Mesothelial cell of epicardium (in vitro differentiated cells): ENCODE measurements at regions not wholly inside any gene's neighbourhood (a gene's known extent, or its start where the extent isn't known, plus 50 kb on each side); places are given as distances from the start of the nearest gene placed in this dataset.

Experiments used
- DNase-seq, 2 experiments: peaks; one replicate each; pipeline ENCODE4 v3.0.0; 2021; ENCODE audit warnings: low spot score in 2 of 2; ENCODE audit not compliant: unreplicated experiment in 2 of 2
- H3K27ac Mint-ChIP-seq: 2 replicates; pipeline ENCODE4 v1.8.0; 2021; ENCODE audit warnings: mixed read lengths
- H3K27me3 Mint-ChIP-seq: 2 replicates; pipeline ENCODE4 v1.8.0; 2021; ENCODE audit warnings: low read depth, mixed read lengths
- H3K36me3 Mint-ChIP-seq: 2 replicates; pipeline ENCODE4 v1.8.0; 2021; ENCODE audit warnings: mixed read lengths
- H3K4me1 Mint-ChIP-seq: 2 replicates; pipeline ENCODE4 v1.8.0; 2021; ENCODE audit warnings: mixed read lengths
- H3K4me3 Mint-ChIP-seq: 2 replicates; pipeline ENCODE4 v1.8.0; 2021; ENCODE audit warnings: mild to moderate bottlenecking, moderate library complexity, mixed read lengths
- H3K9me3 Mint-ChIP-seq: 2 replicates; pipeline ENCODE4 v1.8.0; 2021; ENCODE audit warnings: mixed read lengths
- CTCF ChIP-seq: fragments of 200-600 bp; sonication (generic); IDR thresholded peaks from one replicate; pipeline ENCODE4 v1.5.0; 2021; ENCODE audit warnings: antibody characterized with exemption; ENCODE audit not compliant: unreplicated experiment

GRCh38 chr2:8081130-8081529, 600.7 kb upstream of the ID2 start:
- H3K36me3 Mint-ChIP-seq, result peaks cover 2% of the 10 kb centered on the region
- no peak for TF ChIP-seq CTCF
- H3K4me3 Mint-ChIP-seq, result no peak overlapping the region
- peaks cover 4% of the 10 kb centered on the region for H3K27me3 Mint-ChIP-seq
- DNase-seq, result no peak
- H3K27ac Mint-ChIP-seq, result no peak overlapping the region
- peaks cover 17% of the 10 kb centered on the region for H3K9me3 Mint-ChIP-seq
- H3K4me1 Mint-ChIP-seq, result no peaks in the 10 kb centered on the region

- H3K9me3 Mint-ChIP-seq, result peaks cover 6% of the 10 kb centered on the region
- peaks cover 10% of the 10 kb centered on the region for H3K27me3 Mint-ChIP-seq
- no peaks in the 10 kb centered on the region for H3K36me3 Mint-ChIP-seq
- no peak overlapping the region for H3K27ac Mint-ChIP-seq
- no peak for TF ChIP-seq CTCF
- no peak overlapping the region for H3K4me3 Mint-ChIP-seq
- no peak for DNase-seq
- H3K4me1 Mint-ChIP-seq, result no peaks in the 10 kb centered on the region
These were observed 599.0 kb upstream of the ID2 start for GRCh38 chr2:8082840-8083239.

GRCh38 chr2:8086357-8086756, 595.5 kb upstream of the ID2 start:
- DNase-seq, result no peak
- TF ChIP-seq CTCF, result no peak
- H3K27ac Mint-ChIP-seq, result no peak overlapping the region
- no peaks in the 10 kb centered on the region for H3K9me3 Mint-ChIP-seq
- H3K36me3 Mint-ChIP-seq, result no peaks in the 10 kb centered on the region
- H3K4me1 Mint-ChIP-seq, result no peaks in the 10 kb centered on the region
- peaks cover 12% of the 10 kb centered on the region for H3K27me3 Mint-ChIP-seq
- H3K4me3 Mint-ChIP-seq, result no peak overlapping the region

- TF ChIP-seq CTCF, result no peak
- Mint-ChIP-seq H3K9me3 (no peaks in the 10 kb centered on the region), H3K27me3 (peaks cover 12% of the 10 kb centered on the region), H3K27ac (no peak overlapping the region), H3K36me3 (no peaks in the 10 kb centered on the region), H3K4me3 (no peak overlapping the region), H3K4me1 (no peaks in the 10 kb centered on the region)
- DNase-seq, result no peak
These were observed 594.9 kb upstream of the ID2 start for GRCh38 chr2:8086796-8087479.

GRCh38 chr2:8087480-8087840, 594.4 kb upstream of the ID2 start:
- DNase-seq, result no peak
- Mint-ChIP-seq H3K9me3 (no peaks in the 10 kb centered on the region), H3K4me1 (no peaks in the 10 kb centered on the region), H3K27me3 (peaks cover 12% of the 10 kb centered on the region), H3K27ac (no peak overlapping the region), H3K4me3 (no peak overlapping the region), H3K36me3 (no peaks in the 10 kb centered on the region)
- no peak for TF ChIP-seq CTCF

- Mint-ChIP-seq H3K36me3 (no peaks in the 10 kb centered on the region), H3K4me1 (no peaks in the 10 kb centered on the region), H3K9me3 (no peaks in the 10 kb centered on the region), H3K4me3 (no peak overlapping the region), H3K27me3 (peaks cover 12% of the 10 kb centered on the region), H3K27ac (no peak overlapping the region)
- no peak for TF ChIP-seq CTCF
- no peak for DNase-seq
These were observed 593.0 kb upstream of the ID2 start for GRCh38 chr2:8088810-8089209.
